Astrocyte (in vitro differentiated cells and primary cell): ENCODE measurements at regions not wholly inside any gene's neighbourhood (a gene's known extent, or its start where the extent isn't known, plus 50 kb on each side); places are given as distances from the start of the nearest gene placed in this dataset.

Experiments
- EZH2 ChIP-seq: IDR thresholded peaks from 2 replicates; pipeline ENCODE4 v1.6.1; 2012; ENCODE audit warnings: mild to moderate bottlenecking, low read length, inconsistent platforms; ENCODE audit not compliant: insufficient read depth
- TF ChIP-seq, protein P1 (sequence below): IDR thresholded peaks from 2 replicates; pipeline ENCODE4 v1.5.1; 2011; ENCODE audit warnings: low read depth, mild to moderate bottlenecking, inconsistent platforms, low read length, moderate library complexity; ENCODE audit not compliant: insufficient read depth

DNA sequence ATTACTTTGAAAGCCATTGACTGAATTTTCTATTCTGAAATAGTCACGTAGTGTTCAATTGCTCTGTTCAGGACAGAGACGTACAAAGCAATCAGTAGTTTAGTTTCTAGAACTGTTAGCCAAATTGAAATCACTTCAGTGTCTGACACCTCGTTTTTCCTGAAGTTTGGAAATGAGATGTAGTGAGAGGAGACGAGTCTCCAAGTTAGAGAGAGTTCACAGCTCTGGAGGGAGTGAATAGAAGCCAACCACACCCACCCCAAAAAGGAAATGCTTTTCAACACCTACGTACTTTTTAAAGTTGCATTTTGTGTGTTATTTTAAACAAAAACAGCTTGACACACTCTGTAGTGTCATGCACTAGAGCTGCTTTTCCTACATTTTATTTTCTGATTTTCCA is 296.0 kb downstream of the ADGRG6 start:
- TF ChIP-seq, protein P1, sequence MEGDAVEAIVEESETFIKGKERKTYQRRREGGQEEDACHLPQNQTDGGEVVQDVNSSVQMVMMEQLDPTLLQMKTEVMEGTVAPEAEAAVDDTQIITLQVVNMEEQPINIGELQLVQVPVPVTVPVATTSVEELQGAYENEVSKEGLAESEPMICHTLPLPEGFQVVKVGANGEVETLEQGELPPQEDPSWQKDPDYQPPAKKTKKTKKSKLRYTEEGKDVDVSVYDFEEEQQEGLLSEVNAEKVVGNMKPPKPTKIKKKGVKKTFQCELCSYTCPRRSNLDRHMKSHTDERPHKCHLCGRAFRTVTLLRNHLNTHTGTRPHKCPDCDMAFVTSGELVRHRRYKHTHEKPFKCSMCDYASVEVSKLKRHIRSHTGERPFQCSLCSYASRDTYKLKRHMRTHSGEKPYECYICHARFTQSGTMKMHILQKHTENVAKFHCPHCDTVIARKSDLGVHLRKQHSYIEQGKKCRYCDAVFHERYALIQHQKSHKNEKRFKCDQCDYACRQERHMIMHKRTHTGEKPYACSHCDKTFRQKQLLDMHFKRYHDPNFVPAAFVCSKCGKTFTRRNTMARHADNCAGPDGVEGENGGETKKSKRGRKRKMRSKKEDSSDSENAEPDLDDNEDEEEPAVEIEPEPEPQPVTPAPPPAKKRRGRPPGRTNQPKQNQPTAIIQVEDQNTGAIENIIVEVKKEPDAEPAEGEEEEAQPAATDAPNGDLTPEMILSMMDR, result no peak
- TF ChIP-seq EZH2, result no peak
